ENCODE measurements at regions not wholly inside any gene's neighbourhood (a gene's known extent, or its start where the extent isn't known, plus 50 kb on each side); places are given as distances from the start of the nearest gene placed in this dataset.

GRCh38 chr10:111953949-111954348 lies 229.6 kb downstream of the GPAM start:
- DNase-seq, result no peak

- no peak for DNase-seq
Observed at GRCh38 chr10:111954386-111954785, 229.2 kb downstream of the GPAM start.

- DNase-seq, result no peak
Observed at GRCh38 chr10:111956841-111957240, 226.7 kb downstream of the GPAM start.

GRCh38 chr10:111962951-111963350 lies 220.6 kb downstream of the GPAM start:
- no peak for DNase-seq

- no peak for DNase-seq
Observed at GRCh38 chr10:111967116-111967515, 216.4 kb downstream of the GPAM start.

GRCh38 chr10:111967547-111967946 lies 216.0 kb downstream of the GPAM start:
- no peak for DNase-seq

- DNase-seq, result no peak
Observed at GRCh38 chr10:111968647-111969046, 214.9 kb downstream of the GPAM start.

GRCh38 chr10:111970111-111970510 lies 213.5 kb downstream of the GPAM start:
- no peak for DNase-seq

GRCh38 chr10:111972109-111972508 lies 211.5 kb downstream of the GPAM start:
- DNase-seq, result no peak

- DNase-seq, result no peak
Observed at GRCh38 chr10:111973306-111973705, 210.3 kb downstream of the GPAM start.

- no peak for DNase-seq
Observed at GRCh38 chr10:111973826-111974225, 209.7 kb downstream of the GPAM start.

GRCh38 chr10:111974325-111974724 lies 209.2 kb downstream of the GPAM start:
- no peak for DNase-seq

GRCh38 chr10:111976557-111976956 lies 207.0 kb downstream of the GPAM start:
- DNase-seq, result no peak

GRCh38 chr10:111984057-111984456 lies 199.5 kb downstream of the GPAM start:
- DNase-seq, result no peak

- no peak for DNase-seq
Observed at GRCh38 chr10:111986079-111986478, 197.5 kb downstream of the GPAM start.

- DNase-seq, result no peak
Observed at GRCh38 chr10:111988646-111989045, 194.9 kb downstream of the GPAM start.

- no peak for DNase-seq
Observed at GRCh38 chr10:111989136-111989911, 194.2 kb downstream of the GPAM start.

- DNase-seq, result no peak
Observed at GRCh38 chr10:111990734-111991133, 192.8 kb downstream of the GPAM start.

- no peak for DNase-seq
Observed at GRCh38 chr10:111993321-111993720, 190.2 kb downstream of the GPAM start.

- DNase-seq, result no peak
Observed at GRCh38 chr10:111993872-111994426, 189.6 kb downstream of the GPAM start.

- no peak for DNase-seq
Observed at GRCh38 chr10:111996103-111996502, 187.5 kb downstream of the GPAM start.

GRCh38 chr10:111998728-111999127 lies 184.8 kb downstream of the GPAM start:
- no peak for DNase-seq

GRCh38 chr10:111999205-111999914 lies 184.2 kb downstream of the GPAM start:
- DNase-seq, result no peak

GRCh38 chr10:111999915-112000302 lies 183.7 kb downstream of the GPAM start:
- no peak for DNase-seq

Measured in activated gamma-delta T cell treated with Interleukin-2 at 50 U/mL for 16 hours (primary cell).